ENCODE measurements at regions not wholly inside any gene's neighbourhood (a gene's known extent, or its start where the extent isn't known, plus 50 kb on each side); places are given as distances from the start of the nearest gene placed in this dataset.

DNA sequence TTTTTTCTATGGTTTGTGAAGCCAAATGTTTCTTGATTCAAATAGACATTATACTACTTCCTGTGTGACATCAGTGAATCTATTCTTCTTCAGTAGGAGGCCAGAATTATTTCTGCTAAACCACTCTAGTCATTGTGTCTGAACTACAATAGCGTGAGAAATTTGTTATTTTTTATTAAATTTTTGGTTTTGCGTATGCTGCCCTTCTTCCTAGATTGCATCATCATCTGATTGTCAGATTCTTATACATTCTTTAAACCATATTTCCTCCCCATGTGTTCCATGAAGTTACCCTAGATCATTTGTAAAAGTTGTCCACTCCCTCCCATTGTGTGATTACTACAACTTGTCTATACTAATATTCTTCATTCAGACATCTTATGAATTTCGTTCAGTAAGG is 187.8 kb upstream of the SPRY2 start:
- TF ChIP-seq RAD21 (IDR thresholded peaks at IDR 0.05; ENCODE audit: low read length) = no peak
- TF ChIP-seq CEBPB (IDR thresholded peaks at IDR 0.05; ENCODE audit: low read depth, low read length) = peak; percentile 40; the same call in 1 of the 2 replicates
- no peak overlapping the region for H3K4me2 ChIP-seq (ENCODE audit: low read depth, low read length)
- no peak overlapping the region for H3K18ac ChIP-seq (ENCODE audit: low read depth, low read length)
- no peaks in the 10 kb centered on the region for H3K79me1 ChIP-seq (ENCODE audit: low read depth in 1 of 2, low read length in 2 of 2)
- H3K23ac ChIP-seq (ENCODE audit: low read depth, low read length) = no peak overlapping the region
- in situ Hi-C loops (cut with MboI; ENCODE audit: low sequenced_read_pairs) = no loop called here
- BruUV-seq (replicated peaks) = no TSS peak
- H4K20me1 ChIP-seq (ENCODE audit: insufficient read depth, low read length) = no peaks in the 10 kb centered on the region
- H2BK120ac ChIP-seq (ENCODE audit: low read depth, low read length) = no peak overlapping the region
- H3K9me3 ChIP-seq (ENCODE audit: control insufficient read depth, insufficient read depth, low read length) = no peaks in the 10 kb centered on the region
- no peak for ATAC-seq (ENCODE audit: low read depth)
- H2AK5ac ChIP-seq (ENCODE audit: low read depth, low read length) = no peak overlapping the region
- H4K5ac ChIP-seq (ENCODE audit: low read depth, low read length) = no peak overlapping the region
- H3K27ac ChIP-seq (ENCODE audit: insufficient read depth, low read length) = no peak overlapping the region
- no peak overlapping the region for H2BK20ac ChIP-seq (ENCODE audit: low read depth, low read length)
- H3K9ac ChIP-seq (ENCODE audit: low read depth, low read length) = no peak overlapping the region
- no peak overlapping the region for H2AK9ac ChIP-seq (replicated peaks; ENCODE audit: low read depth, low read length, poor library complexity)
- H3K14ac ChIP-seq (replicated peaks; ENCODE audit: low read depth, low read length) = no peak overlapping the region
- H3K4me1 ChIP-seq (ENCODE audit: control insufficient read depth, insufficient read depth, low read length) = no peaks in the 10 kb centered on the region
- WGBS, 2 experiments (ENCODE audit: extremely low coverage in 2 of 2, insufficient read length in 1 of 2) = no CpG with 5 or more reads among the region's 3 CpGs
- no peak overlapping the region for H2BK5ac ChIP-seq (ENCODE audit: low read depth, low read length, poor library complexity, severe bottlenecking)
- no peak overlapping the region for H2BK15ac ChIP-seq (ENCODE audit: low read depth, low read length)
- H3K36me3 ChIP-seq (ENCODE audit: control insufficient read depth, insufficient read depth, low read length) = no peaks in the 10 kb centered on the region
- H4K8ac ChIP-seq (ENCODE audit: low read depth in 2 of 2, low read length in 2 of 2) = no peak overlapping the region
- no peak overlapping the region for H3K56ac ChIP-seq (ENCODE audit: extremely low read depth, insufficient read depth, low read length)
- no peak overlapping the region for H2AFZ ChIP-seq (replicated peaks; ENCODE audit: low read length, poor library complexity)
- dilution Hi-C loops (cut with HindIII; ENCODE audit: low sequenced_read_pairs, unreplicated experiment) = no loop called here
- CTCF ChIA-PET = no interaction called here
- POLR2A ChIA-PET (ENCODE audit: unreplicated experiment) = no interaction called here
- no peaks in the 10 kb centered on the region for H3K9me1 ChIP-seq (ENCODE audit: insufficient read depth, low read length)
- H3K27me3 ChIP-seq (ENCODE audit: control insufficient read depth, insufficient read depth, low read length) = no peaks in the 10 kb centered on the region
- H3K4me3 ChIP-seq (ENCODE audit: insufficient read depth, low read depth, low read length) = no peak overlapping the region
- H4K91ac ChIP-seq (ENCODE audit: insufficient read depth, low read depth, low read length) = no peak overlapping the region
- intact Hi-C loops (cut with micrococcal nuclease) = no loop called here
- DNase-seq = no peak
- no peak overlapping the region for H3K4ac ChIP-seq (ENCODE audit: low read depth, low read length)

Measured in IMR-90 (cell line).